ENCODE measurements at regions not wholly inside any gene's neighbourhood (a gene's known extent, or its start where the extent isn't known, plus 50 kb on each side); places are given as distances from the start of the nearest gene placed in this dataset.

DNA sequence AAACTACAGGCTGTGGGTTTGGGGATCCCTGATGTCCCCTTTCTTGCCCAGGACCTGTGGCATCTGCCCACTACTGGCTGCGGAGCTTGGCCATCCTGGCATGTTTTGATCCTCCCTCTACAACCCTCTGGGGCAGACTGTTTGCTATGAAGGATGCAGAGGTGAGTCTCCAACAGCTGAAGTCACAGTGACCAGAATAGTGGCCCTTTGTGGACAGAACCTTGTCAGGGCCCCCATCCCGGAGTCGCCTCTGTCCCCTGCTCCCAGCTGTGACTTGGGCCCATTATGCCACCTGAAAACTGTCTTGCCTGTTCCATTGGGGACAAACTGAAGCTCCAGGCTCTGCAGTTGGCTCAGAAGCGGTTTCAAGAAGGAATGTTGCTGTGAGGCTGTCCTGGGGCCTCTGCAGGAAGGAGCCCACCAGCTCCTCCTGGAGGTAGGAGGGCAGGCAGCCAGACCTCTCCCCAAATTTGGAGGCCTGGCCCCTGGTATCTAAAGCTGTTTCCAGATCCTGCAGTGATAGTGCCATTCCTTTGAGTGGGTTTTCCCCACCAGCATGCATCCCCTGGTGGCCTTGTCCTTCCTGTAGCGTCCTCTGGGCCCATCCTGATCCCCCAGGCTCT lies 93.3 kb downstream of the BARX1 start:
- 84 to 94% methylated on average over 2 to 5 of the region's 5 CpGs for WGBS, 2 donors
- Histone ChIP-seq H3K27me3 (peaks cover 0 to 8% of the 10 kb centered on the region in 2 donors), H3K4me1 (peaks cover 5% of the 10 kb centered on the region), H3K4me3 (no peak overlapping the region), H3K36me3 (replicated peaks in 1 of 2; ENCODE audit: insufficient read depth in 1 of 2, low read depth in 2 of 2) (no peaks in the 10 kb centered on the region), H3K27ac (no peak overlapping the region), H3K9me3 (no peaks in the 10 kb centered on the region)
- ATAC-seq (no peak), DNase-seq (no peak)
- no peak for TF ChIP-seq POLR2A (IDR thresholded peaks at IDR 0.05)
- TF ChIP-seq, protein P1, sequence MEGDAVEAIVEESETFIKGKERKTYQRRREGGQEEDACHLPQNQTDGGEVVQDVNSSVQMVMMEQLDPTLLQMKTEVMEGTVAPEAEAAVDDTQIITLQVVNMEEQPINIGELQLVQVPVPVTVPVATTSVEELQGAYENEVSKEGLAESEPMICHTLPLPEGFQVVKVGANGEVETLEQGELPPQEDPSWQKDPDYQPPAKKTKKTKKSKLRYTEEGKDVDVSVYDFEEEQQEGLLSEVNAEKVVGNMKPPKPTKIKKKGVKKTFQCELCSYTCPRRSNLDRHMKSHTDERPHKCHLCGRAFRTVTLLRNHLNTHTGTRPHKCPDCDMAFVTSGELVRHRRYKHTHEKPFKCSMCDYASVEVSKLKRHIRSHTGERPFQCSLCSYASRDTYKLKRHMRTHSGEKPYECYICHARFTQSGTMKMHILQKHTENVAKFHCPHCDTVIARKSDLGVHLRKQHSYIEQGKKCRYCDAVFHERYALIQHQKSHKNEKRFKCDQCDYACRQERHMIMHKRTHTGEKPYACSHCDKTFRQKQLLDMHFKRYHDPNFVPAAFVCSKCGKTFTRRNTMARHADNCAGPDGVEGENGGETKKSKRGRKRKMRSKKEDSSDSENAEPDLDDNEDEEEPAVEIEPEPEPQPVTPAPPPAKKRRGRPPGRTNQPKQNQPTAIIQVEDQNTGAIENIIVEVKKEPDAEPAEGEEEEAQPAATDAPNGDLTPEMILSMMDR (IDR thresholded peaks at IDR 0.05) = no peak
- intact Hi-C loops (cut with DNase I) = no loop called here

GRCh38 chr9:93860694-93861658 lies 94.2 kb downstream of the BARX1 start:
- peaks cover 5% of the 10 kb centered on the region for H3K4me1 ChIP-seq
- intact Hi-C loops (cut with DNase I) = no loop called here
- ATAC-seq (no peak), DNase-seq (no peak)
- peaks cover 0 to 8% of the 10 kb centered on the region in 2 donors for H3K27me3 ChIP-seq
- H3K27ac ChIP-seq = no peak overlapping the region
- H3K9me3 ChIP-seq = no peaks in the 10 kb centered on the region
- WGBS, 2 donors = 27 to 35% methylated on average over 20 to 50 of the region's 50 CpGs
- TF ChIP-seq, protein P1 (IDR thresholded peaks at IDR 0.05) = no peak
- no peak for TF ChIP-seq POLR2A (IDR thresholded peaks at IDR 0.05)
- H3K4me3 ChIP-seq = no peak overlapping the region
- no peaks in the 10 kb centered on the region for H3K36me3 ChIP-seq (replicated peaks in 1 of 2; ENCODE audit: insufficient read depth in 1 of 2, low read depth in 2 of 2)

DNA sequence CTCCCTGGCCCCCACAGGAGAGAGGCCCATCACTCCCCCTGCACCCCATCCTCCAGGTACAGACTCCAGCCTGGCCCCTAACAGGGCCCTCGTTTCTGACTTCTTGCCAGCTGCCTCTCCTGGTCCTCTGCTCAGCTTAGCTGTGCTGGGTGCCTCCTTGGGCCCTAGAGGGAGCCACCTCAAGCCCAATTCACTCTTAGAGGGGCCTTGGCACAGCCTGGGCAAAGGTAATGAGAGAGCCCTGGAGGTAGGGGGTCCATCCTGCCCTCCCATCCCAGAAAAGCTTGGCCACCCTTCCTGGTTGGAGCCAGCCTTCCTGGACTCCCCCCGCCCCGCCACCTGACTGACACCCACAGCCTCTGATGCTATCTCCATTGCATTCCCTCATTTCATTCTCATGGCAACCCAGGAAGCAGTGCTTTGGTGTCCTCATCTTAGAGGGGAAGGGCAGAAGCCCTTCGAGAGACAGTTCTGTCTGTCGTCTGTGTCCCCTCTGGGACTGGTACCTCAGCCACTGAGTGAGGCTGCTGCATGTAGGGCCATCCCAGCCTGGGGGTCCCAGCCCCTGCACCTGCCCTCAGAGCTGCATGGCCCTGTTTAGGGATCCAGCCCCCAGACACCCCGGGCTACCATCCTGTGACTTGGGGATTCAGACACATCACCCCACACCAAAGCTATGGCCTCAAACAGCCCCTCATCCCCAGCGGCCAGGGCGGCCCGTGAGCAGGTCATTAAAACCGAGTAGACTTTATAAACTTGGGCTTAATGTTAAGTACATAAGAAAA lies 95.5 kb downstream of the BARX1 start:
- Histone ChIP-seq H3K4me1 (peaks cover 5% of the 10 kb centered on the region), H3K4me3 (no peak overlapping the region), H3K36me3 (replicated peaks in 1 of 2; ENCODE audit: insufficient read depth in 1 of 2, low read depth in 2 of 2) (no peaks in the 10 kb centered on the region), H3K9me3 (no peaks in the 10 kb centered on the region), H3K27me3 (peaks cover 0 to 8% of the 10 kb centered on the region in 2 donors), H3K27ac (no peak overlapping the region)
- no peak for TF ChIP-seq POLR2A (IDR thresholded peaks at IDR 0.05)
- TF ChIP-seq, protein P1 (IDR thresholded peaks at IDR 0.05) = no peak
- WGBS, 2 donors = 78 to 83% methylated on average over 9 to 10 of the region's 10 CpGs
- DNase-seq = no peak
- no peak for ATAC-seq
- intact Hi-C loops (cut with DNase I) = no loop called here

DNA sequence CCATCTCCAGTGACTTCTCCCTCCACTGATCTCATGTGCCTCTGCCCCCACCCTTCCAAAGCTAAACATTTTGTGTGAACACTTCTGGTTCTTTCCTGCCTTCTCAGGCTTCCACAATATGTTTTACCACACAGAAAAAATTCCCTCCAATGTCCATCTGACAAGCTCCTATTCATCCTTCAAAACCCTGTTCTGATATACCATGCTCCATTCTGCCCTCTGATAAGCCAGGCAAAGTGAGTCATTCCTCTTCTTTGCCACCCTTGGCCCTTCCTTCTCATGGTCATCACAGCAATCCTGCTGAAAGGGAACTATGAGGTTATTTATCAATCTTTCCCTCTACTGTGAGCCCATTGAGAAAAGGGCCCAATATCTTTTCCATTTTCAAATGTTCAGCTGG lies 97.6 kb downstream of the BARX1 start:
- Histone ChIP-seq H3K36me3 (replicated peaks in 1 of 2; ENCODE audit: insufficient read depth in 1 of 2, low read depth in 2 of 2) (no peaks in the 10 kb centered on the region), H3K9me3 (no peaks in the 10 kb centered on the region), H3K27ac (no peak overlapping the region), H3K27me3 (peaks cover 0 to 8% of the 10 kb centered on the region in 2 donors), H3K4me3 (no peak overlapping the region), H3K4me1 (peaks cover 5% of the 10 kb centered on the region)
- no peak for TF ChIP-seq POLR2A (IDR thresholded peaks at IDR 0.05)
- TF ChIP-seq, protein P1 (IDR thresholded peaks at IDR 0.05) = no peak
- ATAC-seq (no peak), DNase-seq (no peak)
- intact Hi-C loops (cut with DNase I) = no loop called here

Data from body of pancreas (tissue), 4 donors.